BJ (cell line): ENCODE measurements at regions not wholly inside any gene's neighbourhood (a gene's known extent, or its start where the extent isn't known, plus 50 kb on each side); places are given as distances from the start of the nearest gene placed in this dataset.

Experiments
- CTCF ChIA-PET: fragments of 350-600 bp; formaldehyde crosslinking; extraction: SDS; loops from one replicate; lab custom pipeline; 2021; ENCODE audit warnings: antibody characterized with exemption, inconsistent platforms; lab: Yijun Ruan, JAX
- POLR2A ChIA-PET: fragments of 300-600 bp; sonication (Branson Sonifier 250); formaldehyde crosslinking; extraction: SDS; loops from one replicate; lab custom pipeline; 2021; ENCODE audit warnings: antibody characterized with exemption; lab: Charles Lee
- DNase-seq: peaks from one replicate; pipeline ENCODE4 v3.0.0-alpha.2; 2011; ENCODE audit warnings: low read depth
- H3K27me3 ChIP-seq: 2 replicates; pipeline ENCODE4 v1.6.0; 2011; ENCODE audit warnings: low read length; ENCODE audit not compliant: control insufficient read depth, insufficient read depth
- H3K36me3 ChIP-seq: 2 replicates; pipeline ENCODE4 v1.5.1; 2011; ENCODE audit warnings: low read length; ENCODE audit not compliant: control insufficient read depth, insufficient read depth
- H3K4me3 ChIP-seq: 2 replicates; pipeline ENCODE4 v1.5.1; 2011; ENCODE audit warnings: low read depth, mild to moderate bottlenecking, control low read depth, low read length
- TF ChIP-seq, protein P1 (sequence below): IDR thresholded peaks from 2 replicates; pipeline ENCODE4 v1.5.1; 2011; ENCODE audit warnings: low read depth, mild to moderate bottlenecking, control low read depth, inconsistent platforms, low read length, moderate library complexity; ENCODE audit not compliant: insufficient read depth

DNA sequence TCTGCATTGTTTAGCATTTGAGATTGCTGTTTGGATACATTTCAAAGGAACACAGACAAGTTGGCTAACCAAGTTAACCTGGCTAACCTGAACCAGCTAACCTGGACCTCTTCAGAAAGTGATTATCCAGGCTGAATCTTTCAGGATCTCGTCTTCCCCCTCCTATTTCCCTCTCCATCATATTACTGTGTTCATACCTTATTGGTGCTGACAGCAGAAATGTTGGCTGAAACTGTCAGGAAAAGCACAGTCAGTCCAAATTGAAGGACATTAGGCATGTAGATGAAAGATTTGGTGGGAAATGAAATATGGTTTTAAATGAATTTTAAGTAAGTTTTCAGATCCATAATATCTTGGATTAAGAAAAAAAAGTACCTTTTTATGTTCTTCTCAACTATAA, 92.5 kb upstream of the NEUROD1 start:
- ChIA-PET CTCF (no interaction called here), POLR2A (no interaction called here)
- TF ChIP-seq, protein P1, sequence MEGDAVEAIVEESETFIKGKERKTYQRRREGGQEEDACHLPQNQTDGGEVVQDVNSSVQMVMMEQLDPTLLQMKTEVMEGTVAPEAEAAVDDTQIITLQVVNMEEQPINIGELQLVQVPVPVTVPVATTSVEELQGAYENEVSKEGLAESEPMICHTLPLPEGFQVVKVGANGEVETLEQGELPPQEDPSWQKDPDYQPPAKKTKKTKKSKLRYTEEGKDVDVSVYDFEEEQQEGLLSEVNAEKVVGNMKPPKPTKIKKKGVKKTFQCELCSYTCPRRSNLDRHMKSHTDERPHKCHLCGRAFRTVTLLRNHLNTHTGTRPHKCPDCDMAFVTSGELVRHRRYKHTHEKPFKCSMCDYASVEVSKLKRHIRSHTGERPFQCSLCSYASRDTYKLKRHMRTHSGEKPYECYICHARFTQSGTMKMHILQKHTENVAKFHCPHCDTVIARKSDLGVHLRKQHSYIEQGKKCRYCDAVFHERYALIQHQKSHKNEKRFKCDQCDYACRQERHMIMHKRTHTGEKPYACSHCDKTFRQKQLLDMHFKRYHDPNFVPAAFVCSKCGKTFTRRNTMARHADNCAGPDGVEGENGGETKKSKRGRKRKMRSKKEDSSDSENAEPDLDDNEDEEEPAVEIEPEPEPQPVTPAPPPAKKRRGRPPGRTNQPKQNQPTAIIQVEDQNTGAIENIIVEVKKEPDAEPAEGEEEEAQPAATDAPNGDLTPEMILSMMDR: no peak
- H3K27me3 ChIP-seq: no peaks in the 10 kb centered on the region
- DNase-seq: no peak
- no peak overlapping the region for H3K4me3 ChIP-seq
- H3K36me3 ChIP-seq: no peaks in the 10 kb centered on the region

DNA sequence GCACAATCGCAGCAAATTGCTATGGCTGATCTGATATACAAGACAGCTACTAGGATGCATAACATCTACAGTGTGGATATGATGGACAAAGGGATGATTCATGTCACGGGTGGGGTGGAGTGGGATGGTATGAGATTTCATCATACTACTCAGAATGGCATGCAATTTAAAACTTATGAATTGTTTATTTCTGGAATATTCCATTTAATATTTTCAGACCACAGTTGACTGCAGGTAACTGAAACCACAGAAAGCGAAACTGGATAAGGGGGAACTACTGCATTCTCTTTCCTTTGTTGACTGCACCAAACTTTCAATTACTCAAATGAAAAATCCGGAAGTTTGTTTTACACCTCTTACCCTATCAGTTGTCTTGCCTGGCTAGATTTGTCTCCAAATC, 94.4 kb upstream of the NEUROD1 start:
- H3K27me3 ChIP-seq: no peaks in the 10 kb centered on the region
- no peak for DNase-seq
- no peak overlapping the region for H3K4me3 ChIP-seq
- TF ChIP-seq, protein P1: no peak
- H3K36me3 ChIP-seq: no peaks in the 10 kb centered on the region
- ChIA-PET POLR2A (no interaction called here), CTCF (interaction anchor here (0.7 to 1.0 kb wide), 2 partner anchors 8 to 32 kb away, joined by 3 read pairs; no protein-coding TSS in a partner anchor)

DNA sequence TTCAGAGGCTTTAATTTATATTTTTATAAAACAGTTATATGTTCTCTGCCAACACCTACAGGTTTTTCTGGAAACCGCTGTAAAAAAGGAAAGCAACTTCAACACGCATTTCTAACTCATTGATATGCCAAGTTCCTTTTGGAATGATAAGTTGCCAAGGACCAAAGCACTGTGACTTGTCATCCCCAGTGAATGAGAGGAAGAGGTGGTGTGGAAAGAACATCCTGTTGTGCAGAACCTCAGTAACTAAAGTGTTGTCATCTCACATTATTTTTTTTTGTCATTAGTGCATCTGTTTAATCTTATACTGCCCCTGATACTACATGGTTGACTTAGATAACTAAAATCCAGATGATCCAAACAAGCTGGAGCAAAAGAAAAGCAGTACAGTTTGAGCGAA, 96.0 kb upstream of the NEUROD1 start:
- TF ChIP-seq, protein P1: no peak
- Histone ChIP-seq H3K4me3 (no peak overlapping the region), H3K27me3 (no peaks in the 10 kb centered on the region), H3K36me3 (no peaks in the 10 kb centered on the region)
- ChIA-PET CTCF (no interaction called here), POLR2A (no interaction called here)
- DNase-seq: no peak

DNA sequence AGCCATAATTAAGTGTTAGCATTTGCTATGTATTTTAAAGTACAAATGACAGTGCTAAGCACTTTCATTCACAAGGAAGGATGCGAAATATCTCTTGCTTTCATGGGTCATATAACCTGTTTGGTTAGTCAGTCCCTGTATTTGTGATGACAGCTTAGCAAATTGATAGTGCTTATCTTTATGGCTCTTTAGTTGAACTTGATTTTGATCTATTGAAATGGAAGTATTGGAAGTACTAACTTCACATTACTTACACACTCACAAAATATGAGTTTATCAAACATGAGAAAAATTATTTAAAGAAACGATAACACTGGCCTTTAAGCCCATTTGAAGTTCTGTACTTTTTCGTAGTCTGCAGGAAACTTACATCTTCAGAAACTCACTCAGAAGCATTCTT, 97.4 kb upstream of the NEUROD1 start:
- POLR2A ChIA-PET: no interaction called here
- no peak for DNase-seq
- Histone ChIP-seq H3K27me3 (no peaks in the 10 kb centered on the region), H3K36me3 (no peaks in the 10 kb centered on the region), H3K4me3 (no peak overlapping the region)
- TF ChIP-seq, protein P1: no peak
- CTCF ChIA-PET: interaction anchor here (1.3 kb wide), 1 partner anchor 126 kb away, joined by 3 read pairs; no protein-coding TSS in a partner anchor

DNA sequence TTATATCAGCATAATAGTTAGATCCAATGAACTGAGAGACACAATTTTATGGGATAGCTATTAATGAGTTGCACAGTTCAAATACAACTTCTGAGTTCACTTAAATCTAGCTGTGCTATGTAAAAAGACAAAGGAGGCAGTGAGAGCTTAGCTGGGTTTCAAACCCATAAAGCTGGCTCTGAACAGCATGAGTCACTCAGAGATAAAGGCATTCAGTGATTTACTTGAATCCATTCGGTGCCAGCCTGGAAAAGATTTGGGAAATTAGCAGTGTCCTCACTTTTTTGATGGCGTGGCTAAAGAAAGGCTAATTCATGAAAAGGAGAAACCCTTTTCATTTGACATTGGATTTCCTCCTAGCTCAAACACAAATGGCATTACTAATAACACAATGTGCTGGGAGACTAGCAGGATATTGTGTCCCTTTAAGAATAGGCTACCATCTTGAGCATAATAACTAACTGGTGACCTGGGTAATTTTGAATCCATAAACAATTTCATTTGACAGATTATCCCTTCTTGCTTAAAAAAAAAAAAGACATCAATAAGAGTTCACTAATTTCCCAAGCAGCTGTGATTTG, 98.4 kb upstream of the NEUROD1 start:
- H3K27me3 ChIP-seq: no peaks in the 10 kb centered on the region
- POLR2A ChIA-PET: no interaction called here
- H3K4me3 ChIP-seq: no peak overlapping the region
- no peaks in the 10 kb centered on the region for H3K36me3 ChIP-seq
- TF ChIP-seq, protein P1: no peak
- DNase-seq: no peak
- CTCF ChIA-PET: interaction anchor here (1.2 to 1.3 kb wide), 2 partner anchors 36 to 125 kb away, joined by 3 read pairs; no protein-coding TSS in a partner anchor
